ENCODE measurements at regions not wholly inside any gene's neighbourhood (a gene's known extent, or its start where the extent isn't known, plus 50 kb on each side); places are given as distances from the start of the nearest gene placed in this dataset.

DNA sequence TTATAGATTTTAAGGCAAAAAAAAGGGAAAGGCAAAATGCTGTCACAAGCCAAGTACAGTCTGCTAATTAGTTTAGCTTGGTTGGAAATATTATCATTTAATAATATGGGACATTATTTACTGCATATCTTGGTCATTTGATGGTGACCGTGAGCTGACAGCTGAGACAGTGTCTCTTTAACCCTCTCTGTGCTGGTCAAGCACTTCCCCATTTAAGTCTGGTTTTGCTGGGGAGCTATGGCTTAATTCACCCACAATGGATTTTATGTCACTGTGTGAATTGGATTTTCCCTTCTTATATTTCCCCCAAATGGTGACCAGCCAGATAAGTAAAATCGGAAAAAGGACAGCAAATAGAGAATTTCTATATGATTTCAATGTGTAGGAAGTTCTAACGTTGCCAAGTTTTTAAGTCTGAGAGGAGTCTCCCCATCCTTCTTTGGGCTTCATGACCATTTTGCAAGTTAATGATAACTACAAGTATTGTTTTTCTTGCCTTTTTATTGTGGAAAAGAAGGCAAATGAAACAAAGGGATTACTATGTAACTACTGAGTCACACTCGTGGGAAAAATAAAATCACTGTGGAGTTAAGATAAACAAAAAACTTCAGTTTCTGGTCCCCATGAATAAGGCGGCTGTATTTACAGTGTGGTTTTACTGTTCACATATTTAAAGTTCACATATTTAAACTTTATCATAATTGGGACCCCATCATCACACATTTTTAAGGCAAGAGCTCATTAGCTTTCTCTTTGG is 373.5 kb downstream of the NR2F2 start:
- no peak overlapping the region for H3K4me2 ChIP-seq (ENCODE audit: low read depth, low read length)
- H3K27ac ChIP-seq (ENCODE audit: low read length), result no peak overlapping the region
- H3F3A ChIP-seq (ENCODE audit: insufficient read depth, low read length), result no peaks in the 10 kb centered on the region
- TF ChIP-seq, protein P1, sequence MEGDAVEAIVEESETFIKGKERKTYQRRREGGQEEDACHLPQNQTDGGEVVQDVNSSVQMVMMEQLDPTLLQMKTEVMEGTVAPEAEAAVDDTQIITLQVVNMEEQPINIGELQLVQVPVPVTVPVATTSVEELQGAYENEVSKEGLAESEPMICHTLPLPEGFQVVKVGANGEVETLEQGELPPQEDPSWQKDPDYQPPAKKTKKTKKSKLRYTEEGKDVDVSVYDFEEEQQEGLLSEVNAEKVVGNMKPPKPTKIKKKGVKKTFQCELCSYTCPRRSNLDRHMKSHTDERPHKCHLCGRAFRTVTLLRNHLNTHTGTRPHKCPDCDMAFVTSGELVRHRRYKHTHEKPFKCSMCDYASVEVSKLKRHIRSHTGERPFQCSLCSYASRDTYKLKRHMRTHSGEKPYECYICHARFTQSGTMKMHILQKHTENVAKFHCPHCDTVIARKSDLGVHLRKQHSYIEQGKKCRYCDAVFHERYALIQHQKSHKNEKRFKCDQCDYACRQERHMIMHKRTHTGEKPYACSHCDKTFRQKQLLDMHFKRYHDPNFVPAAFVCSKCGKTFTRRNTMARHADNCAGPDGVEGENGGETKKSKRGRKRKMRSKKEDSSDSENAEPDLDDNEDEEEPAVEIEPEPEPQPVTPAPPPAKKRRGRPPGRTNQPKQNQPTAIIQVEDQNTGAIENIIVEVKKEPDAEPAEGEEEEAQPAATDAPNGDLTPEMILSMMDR (IDR thresholded peaks at IDR 0.05; ENCODE audit: low read length), result no peak
- TF ChIP-seq EZH2 (optimal IDR thresholded peaks at IDR 0.05; ENCODE audit: low read depth, low read length) (no peak), EZH2phosphoT487 (IDR thresholded peaks at IDR 0.05; ENCODE audit: low read length) (no peak)
- H2AFZ ChIP-seq (ENCODE audit: low read length), result no peak overlapping the region
- no peaks in the 10 kb centered on the region for H3K79me2 ChIP-seq (ENCODE audit: low read length)
- no peak overlapping the region for H3K9ac ChIP-seq (ENCODE audit: low read length)
- no peak overlapping the region for H3K4me3 ChIP-seq (ENCODE audit: low read length)
- DNase-seq, result no peak
- H3K9me2 ChIP-seq (replicated peaks; ENCODE audit: insufficient read depth, low read length), result no peaks in the 10 kb centered on the region
- H3K9me3 ChIP-seq (replicated peaks; ENCODE audit: insufficient read depth, low read length), result no peaks in the 10 kb centered on the region
- no peaks in the 10 kb centered on the region for H4K20me1 ChIP-seq (ENCODE audit: insufficient read depth, low read length)
- H3K27me3 ChIP-seq (replicated peaks; ENCODE audit: insufficient read depth, low read length), result no peaks in the 10 kb centered on the region
- H3K36me3 ChIP-seq (replicated peaks; ENCODE audit: insufficient read depth, low read length), result no peaks in the 10 kb centered on the region
- no peaks in the 10 kb centered on the region for H3K4me1 ChIP-seq (ENCODE audit: low read length)

DNA sequence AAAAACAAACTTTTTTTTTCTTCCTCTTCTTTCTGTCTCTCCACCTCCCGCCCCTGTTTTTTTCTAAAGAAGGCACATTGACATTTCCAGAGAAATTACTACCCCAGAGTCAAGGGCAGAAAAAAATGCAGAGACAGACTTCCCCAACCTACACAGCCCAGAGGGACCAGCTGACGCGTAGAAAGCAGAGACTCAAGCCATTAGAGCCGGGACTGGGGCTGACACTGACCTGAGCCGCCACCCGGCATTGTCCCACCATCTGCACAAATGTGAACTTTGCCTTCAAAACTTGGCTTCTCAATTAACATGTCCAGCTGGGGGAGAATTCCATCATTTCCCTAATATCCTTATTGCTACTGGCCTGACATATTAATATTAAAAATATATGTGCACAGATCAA is 385.6 kb downstream of the NR2F2 start:
- no peaks in the 10 kb centered on the region for H3K36me3 ChIP-seq (replicated peaks; ENCODE audit: insufficient read depth, low read length)
- H3K79me2 ChIP-seq (ENCODE audit: low read length), result no peaks in the 10 kb centered on the region
- no peak overlapping the region for H3K4me2 ChIP-seq (ENCODE audit: low read depth, low read length)
- no peaks in the 10 kb centered on the region for H3K4me1 ChIP-seq (ENCODE audit: low read length)
- H3F3A ChIP-seq (ENCODE audit: insufficient read depth, low read length), result no peaks in the 10 kb centered on the region
- H3K9me2 ChIP-seq (replicated peaks; ENCODE audit: insufficient read depth, low read length), result no peaks in the 10 kb centered on the region
- DNase-seq, result no peak
- no peaks in the 10 kb centered on the region for H4K20me1 ChIP-seq (ENCODE audit: insufficient read depth, low read length)
- no peak overlapping the region for H2AFZ ChIP-seq (ENCODE audit: low read length)
- TF ChIP-seq EZH2phosphoT487 (IDR thresholded peaks at IDR 0.05; ENCODE audit: low read length) (no peak), EZH2 (optimal IDR thresholded peaks at IDR 0.05; ENCODE audit: low read depth, low read length) (no peak)
- TF ChIP-seq, protein P1 (IDR thresholded peaks at IDR 0.05; ENCODE audit: low read length), result no peak
- no peak overlapping the region for H3K27ac ChIP-seq (ENCODE audit: low read length)
- no peaks in the 10 kb centered on the region for H3K9me3 ChIP-seq (replicated peaks; ENCODE audit: insufficient read depth, low read length)
- no peak overlapping the region for H3K4me3 ChIP-seq (ENCODE audit: low read length)
- H3K9ac ChIP-seq (ENCODE audit: low read length), result no peak overlapping the region
- H3K27me3 ChIP-seq (replicated peaks; ENCODE audit: insufficient read depth, low read length), result no peaks in the 10 kb centered on the region

DNA sequence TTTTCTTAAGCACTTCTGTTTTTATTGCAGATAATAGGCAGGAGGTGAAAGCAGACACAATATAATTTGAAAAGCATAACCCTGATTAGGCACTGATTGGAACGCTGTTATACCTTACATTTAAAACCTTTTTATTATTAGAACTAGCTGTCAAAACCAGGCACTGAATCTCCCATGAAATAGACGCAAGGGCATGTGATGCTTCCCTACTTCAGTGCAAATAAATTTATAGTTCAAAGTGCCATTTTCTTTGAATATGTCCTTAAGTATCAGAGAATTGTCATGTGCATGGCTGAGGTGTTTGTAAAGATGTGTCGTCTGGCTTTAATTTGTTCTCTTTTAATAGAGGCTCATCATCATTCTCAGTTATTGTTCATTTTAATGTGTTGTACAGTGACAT is 386.0 kb downstream of the NR2F2 start:
- Histone ChIP-seq H3K36me3 (replicated peaks; ENCODE audit: insufficient read depth, low read length) (no peaks in the 10 kb centered on the region), H2AFZ (ENCODE audit: low read length) (no peak overlapping the region), H3K4me3 (ENCODE audit: low read length) (no peak overlapping the region), H3K9ac (ENCODE audit: low read length) (no peak overlapping the region), H3K9me3 (replicated peaks; ENCODE audit: insufficient read depth, low read length) (no peaks in the 10 kb centered on the region), H3F3A (ENCODE audit: insufficient read depth, low read length) (no peaks in the 10 kb centered on the region), H3K79me2 (ENCODE audit: low read length) (no peaks in the 10 kb centered on the region), H3K4me1 (ENCODE audit: low read length) (no peaks in the 10 kb centered on the region), H4K20me1 (ENCODE audit: insufficient read depth, low read length) (no peaks in the 10 kb centered on the region), H3K9me2 (replicated peaks; ENCODE audit: insufficient read depth, low read length) (no peaks in the 10 kb centered on the region), H3K4me2 (ENCODE audit: low read depth, low read length) (no peak overlapping the region), H3K27ac (ENCODE audit: low read length) (no peak overlapping the region), H3K27me3 (replicated peaks; ENCODE audit: insufficient read depth, low read length) (no peaks in the 10 kb centered on the region)
- TF ChIP-seq EZH2 (optimal IDR thresholded peaks at IDR 0.05; ENCODE audit: low read depth, low read length), result no peak
- no peak for TF ChIP-seq EZH2phosphoT487 (IDR thresholded peaks at IDR 0.05; ENCODE audit: low read length)
- TF ChIP-seq, protein P1 (IDR thresholded peaks at IDR 0.05; ENCODE audit: low read length), result no peak
- DNase-seq, result no peak

Data from MM.1S (cell line).